Vagina (tissue), 2 donors: ENCODE measurements at regions not wholly inside any gene's neighbourhood (a gene's known extent, or its start where the extent isn't known, plus 50 kb on each side); places are given as distances from the start of the nearest gene placed in this dataset.

ENCODE experiments used
- DNase-seq, 2 donors: peaks; one replicate each; pipeline ENCODE4 v3.0.0-alpha.2; 2017; ENCODE audit errors: extremely low spot score in 2 of 2
- H3K27ac ChIP-seq: fragments of 200-600 bp; sonication (generic); one replicate; pipeline ENCODE4 v1.5.1; 2019
- H3K27me3 ChIP-seq: fragments of 200-600 bp; sonication (generic); one replicate; pipeline ENCODE4 v1.5.1; 2019
- H3K36me3 ChIP-seq, 2 donors: fragments of 200-600 bp; sonication (generic); one replicate each; pipeline ENCODE4 v1.5.1; 2017 to 2019
- H3K4me1 ChIP-seq: fragments of 200-600 bp; sonication (generic); one replicate; pipeline ENCODE4 v1.5.1; 2019
- H3K4me3 ChIP-seq, 2 donors: fragments of 200-600 bp; sonication (generic); 1 replicate in 1 of 2; 2 replicates in 1 of 2; pipeline ENCODE4 v1.5.1; 2016 to 2019
- H3K9me3 ChIP-seq: fragments of 200-600 bp; sonication (generic); one replicate; pipeline ENCODE4 v1.5.1; 2019
- POLR2A ChIP-seq, 2 donors: fragments of 450-650 bp; IDR thresholded peaks; one replicate each; pipeline ENCODE4 v1.6.1; 2017; ENCODE audit warnings: antibody characterized with exemption in 2 of 2, mild to moderate bottlenecking in 2 of 2, moderate library complexity in 2 of 2
- POLR2AphosphoS5 ChIP-seq, 2 donors: sonication (generic); formaldehyde crosslinking; IDR thresholded peaks; one replicate each; pipeline ENCODE4 v1.9.0; 2017; ENCODE audit warnings: antibody characterized with exemption in 2 of 2, mild to moderate bottlenecking in 2 of 2, low read depth in 1 of 2; ENCODE audit not compliant: insufficient read depth in 1 of 2
- intact Hi-C: fragments of 100-400 bp; cut with DNase I; formaldehyde crosslinking; loops from one replicate; pipeline ENCODE4 v1.15.1; 2023
- TF ChIP-seq, protein P1 (sequence below), 3 experiments: fragments of 450-650 bp in 2 of 3; fragments of 200-600 bp in 1 of 3; sonication (generic) in 1 of 3; IDR thresholded peaks; one replicate each; pipeline ENCODE4 v1.5.1; 2017 to 2019; ENCODE audit warnings: antibody characterized with exemption in 3 of 3, mild to moderate bottlenecking in 2 of 3, moderate library complexity in 2 of 3

DNA sequence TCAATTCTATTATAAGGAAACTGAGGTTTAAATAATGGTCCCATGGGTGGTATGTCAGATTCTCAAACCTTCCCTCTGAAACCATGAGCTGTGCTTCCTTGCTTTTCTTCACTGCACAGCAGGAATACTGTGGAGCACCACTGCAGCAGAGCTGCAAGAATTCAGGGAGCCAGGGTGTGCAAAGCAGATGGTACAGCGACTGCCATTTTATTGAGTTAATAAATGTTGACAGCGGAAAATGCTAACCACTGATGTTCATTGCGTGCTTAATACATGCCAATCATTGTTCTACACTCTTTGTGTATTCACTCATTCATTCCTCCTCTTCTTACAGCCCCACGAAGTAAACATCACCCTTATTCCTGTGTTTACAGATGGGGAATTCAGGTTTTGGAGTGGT lies 152.2 kb upstream of the THSD7B start:
- no peak for DNase-seq
- H3K4me1 ChIP-seq = no peaks in the 10 kb centered on the region
- no peaks in the 10 kb centered on the region for H3K27me3 ChIP-seq
- no peak overlapping the region for H3K27ac ChIP-seq
- intact Hi-C loops = no loop called here
- H3K9me3 ChIP-seq = no peaks in the 10 kb centered on the region
- TF ChIP-seq, protein P1, sequence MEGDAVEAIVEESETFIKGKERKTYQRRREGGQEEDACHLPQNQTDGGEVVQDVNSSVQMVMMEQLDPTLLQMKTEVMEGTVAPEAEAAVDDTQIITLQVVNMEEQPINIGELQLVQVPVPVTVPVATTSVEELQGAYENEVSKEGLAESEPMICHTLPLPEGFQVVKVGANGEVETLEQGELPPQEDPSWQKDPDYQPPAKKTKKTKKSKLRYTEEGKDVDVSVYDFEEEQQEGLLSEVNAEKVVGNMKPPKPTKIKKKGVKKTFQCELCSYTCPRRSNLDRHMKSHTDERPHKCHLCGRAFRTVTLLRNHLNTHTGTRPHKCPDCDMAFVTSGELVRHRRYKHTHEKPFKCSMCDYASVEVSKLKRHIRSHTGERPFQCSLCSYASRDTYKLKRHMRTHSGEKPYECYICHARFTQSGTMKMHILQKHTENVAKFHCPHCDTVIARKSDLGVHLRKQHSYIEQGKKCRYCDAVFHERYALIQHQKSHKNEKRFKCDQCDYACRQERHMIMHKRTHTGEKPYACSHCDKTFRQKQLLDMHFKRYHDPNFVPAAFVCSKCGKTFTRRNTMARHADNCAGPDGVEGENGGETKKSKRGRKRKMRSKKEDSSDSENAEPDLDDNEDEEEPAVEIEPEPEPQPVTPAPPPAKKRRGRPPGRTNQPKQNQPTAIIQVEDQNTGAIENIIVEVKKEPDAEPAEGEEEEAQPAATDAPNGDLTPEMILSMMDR (IDR thresholded peaks at IDR 0.05) = no peak
- no peak for TF ChIP-seq POLR2AphosphoS5 (IDR thresholded peaks at IDR 0.05; ENCODE audit: insufficient read depth in 1 of 2, low read depth in 1 of 2)
- no peak for TF ChIP-seq POLR2A (IDR thresholded peaks at IDR 0.05)
- H3K36me3 ChIP-seq = no peaks in the 10 kb centered on the region
- H3K4me3 ChIP-seq = no peak overlapping the region

- H3K27ac ChIP-seq = no peak overlapping the region
- intact Hi-C loops = no loop called here
- no peaks in the 10 kb centered on the region for H3K36me3 ChIP-seq
- DNase-seq = no peak
- no peak overlapping the region for H3K4me3 ChIP-seq
- H3K9me3 ChIP-seq = no peaks in the 10 kb centered on the region
- H3K27me3 ChIP-seq = no peaks in the 10 kb centered on the region
- TF ChIP-seq POLR2A (IDR thresholded peaks at IDR 0.05) (no peak), POLR2AphosphoS5 (IDR thresholded peaks at IDR 0.05; ENCODE audit: insufficient read depth in 1 of 2, low read depth in 1 of 2) (no peak)
- TF ChIP-seq, protein P1 (IDR thresholded peaks at IDR 0.05) = no peak
- H3K4me1 ChIP-seq = no peaks in the 10 kb centered on the region
Measured at GRCh38 chr2:136612079-136612478, 153.3 kb upstream of the THSD7B start.

DNA sequence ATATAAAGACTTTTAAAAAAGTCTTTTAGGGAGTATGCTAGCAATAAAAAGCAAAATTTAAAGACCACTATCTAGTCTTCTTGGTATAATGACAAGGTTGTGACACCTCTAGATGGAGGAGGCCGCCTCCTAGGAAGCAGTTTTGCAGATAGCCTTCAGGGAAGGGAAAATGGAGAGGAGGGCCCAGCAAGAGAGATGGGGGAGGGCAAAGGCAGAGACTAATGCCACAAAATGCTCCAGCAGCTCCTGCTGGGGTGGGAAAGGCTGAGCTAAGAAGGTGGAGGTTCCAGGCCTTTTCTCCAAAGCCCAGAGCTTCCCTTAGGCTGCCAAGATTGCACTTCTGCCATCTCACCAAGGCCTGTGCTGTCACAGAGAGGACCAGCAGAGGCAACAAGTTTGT lies 153.9 kb upstream of the THSD7B start:
- Histone ChIP-seq H3K9me3 (no peaks in the 10 kb centered on the region), H3K4me3 (no peak overlapping the region), H3K36me3 (no peaks in the 10 kb centered on the region), H3K27ac (no peak overlapping the region), H3K4me1 (no peaks in the 10 kb centered on the region), H3K27me3 (no peaks in the 10 kb centered on the region)
- intact Hi-C loops = no loop called here
- DNase-seq = no peak
- no peak for TF ChIP-seq POLR2A (IDR thresholded peaks at IDR 0.05)
- TF ChIP-seq, protein P1 (IDR thresholded peaks at IDR 0.05) = no peak
- TF ChIP-seq POLR2AphosphoS5 (IDR thresholded peaks at IDR 0.05; ENCODE audit: insufficient read depth in 1 of 2, low read depth in 1 of 2) = no peak

- Histone ChIP-seq H3K4me1 (no peaks in the 10 kb centered on the region), H3K27me3 (no peaks in the 10 kb centered on the region), H3K4me3 (no peak overlapping the region), H3K36me3 (no peaks in the 10 kb centered on the region), H3K9me3 (no peaks in the 10 kb centered on the region), H3K27ac (no peak overlapping the region)
- intact Hi-C loops = no loop called here
- no peak for TF ChIP-seq POLR2AphosphoS5 (IDR thresholded peaks at IDR 0.05; ENCODE audit: insufficient read depth in 1 of 2, low read depth in 1 of 2)
- TF ChIP-seq POLR2A (IDR thresholded peaks at IDR 0.05) = no peak
- TF ChIP-seq, protein P1 (IDR thresholded peaks at IDR 0.05) = no peak
- no peak for DNase-seq
Measured at GRCh38 chr2:136582628-136583205, 182.6 kb upstream of the THSD7B start.

GRCh38 chr2:136572335-136572734 lies 193.0 kb upstream of the THSD7B start:
- Histone ChIP-seq H3K4me1 (no peaks in the 10 kb centered on the region), H3K36me3 (no peaks in the 10 kb centered on the region), H3K27ac (no peak overlapping the region), H3K27me3 (no peaks in the 10 kb centered on the region), H3K4me3 (no peak overlapping the region), H3K9me3 (no peaks in the 10 kb centered on the region)
- TF ChIP-seq POLR2A (IDR thresholded peaks at IDR 0.05) (no peak), POLR2AphosphoS5 (IDR thresholded peaks at IDR 0.05; ENCODE audit: insufficient read depth in 1 of 2, low read depth in 1 of 2) (no peak)
- TF ChIP-seq, protein P1 (IDR thresholded peaks at IDR 0.05) = no peak
- intact Hi-C loops = no loop called here
- no peak for DNase-seq
